HG03280 (cell line): ENCODE measurements at regions not wholly inside any gene's neighbourhood (a gene's known extent, or its start where the extent isn't known, plus 50 kb on each side); places are given as distances from the start of the nearest gene placed in this dataset.
"Not testable (repeated sequence)": the region's sequence is repeated elsewhere in the genome, so short reads cannot be mapped to it uniquely, and the experiment has no call there.

ENCODE experiments used
- ATAC-seq: cut with Tn5 transposase; IDR thresholded peaks from one replicate; pipeline ENCODE4 v1.9.1; 2021; ENCODE audit warnings: mild to moderate bottlenecking, moderate library complexity; ENCODE audit not compliant: unreplicated experiment

DNA sequence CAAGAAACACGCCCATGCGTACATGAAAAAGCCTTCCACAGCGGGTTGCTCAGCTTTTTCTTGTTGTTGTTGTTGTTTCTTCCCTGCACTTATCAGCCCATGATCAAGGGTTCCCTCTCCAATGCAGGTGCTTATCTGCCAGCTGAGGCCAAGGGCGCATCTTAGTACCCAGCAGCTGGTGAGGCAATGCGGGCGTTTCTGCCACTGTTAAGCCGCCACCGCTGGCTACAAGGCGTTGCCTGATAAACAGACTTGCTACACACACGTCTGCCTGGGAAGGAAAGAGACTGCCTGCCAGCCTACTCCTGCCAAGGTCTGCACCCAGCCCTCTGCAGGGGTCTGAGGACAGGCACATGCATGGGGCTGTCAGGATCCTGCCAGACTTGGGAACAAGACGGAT lies 345.9 kb downstream of the BCL11B start:
- ATAC-seq: no peak

DNA sequence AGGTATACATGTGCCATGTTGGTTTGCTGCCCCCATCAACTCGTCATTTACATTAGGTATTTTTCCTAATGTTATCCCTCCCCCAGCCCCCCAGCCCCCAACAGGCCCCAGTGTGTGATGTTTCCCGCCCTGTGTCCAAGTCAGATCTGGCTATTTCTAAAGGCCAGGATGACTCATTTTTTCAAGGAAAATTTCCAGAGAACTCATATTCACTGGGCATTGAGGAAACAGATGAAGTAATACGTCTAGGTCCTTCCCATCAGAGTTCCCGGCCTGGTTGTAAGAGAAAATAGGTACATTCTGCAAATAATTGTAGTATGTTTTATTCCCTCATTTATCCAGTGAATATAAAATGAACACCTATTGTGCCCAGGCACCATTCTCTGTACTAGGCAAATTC lies 345.2 kb downstream of the BCL11B start:
- ATAC-seq: no peak

DNA sequence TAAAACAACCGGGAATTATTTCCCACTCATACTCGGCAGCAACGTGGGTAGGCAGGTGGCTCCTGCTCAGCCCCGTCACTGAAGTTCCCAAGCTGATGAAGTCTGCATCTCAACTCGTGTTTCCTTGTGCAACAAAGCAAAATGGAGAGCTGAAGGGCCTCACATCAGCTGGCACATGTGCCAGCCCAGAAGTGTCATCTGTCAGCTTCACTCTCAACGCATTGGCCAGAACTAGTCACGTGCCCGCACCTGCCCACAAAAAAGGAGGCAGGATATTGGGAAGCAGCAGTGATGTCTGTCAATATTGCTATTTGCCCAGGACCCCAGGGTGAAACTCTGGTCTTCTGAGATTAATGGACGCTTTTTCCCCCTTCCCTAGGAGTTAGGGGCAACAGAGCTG lies 344.0 kb downstream of the BCL11B start:
- ATAC-seq: no peak

DNA sequence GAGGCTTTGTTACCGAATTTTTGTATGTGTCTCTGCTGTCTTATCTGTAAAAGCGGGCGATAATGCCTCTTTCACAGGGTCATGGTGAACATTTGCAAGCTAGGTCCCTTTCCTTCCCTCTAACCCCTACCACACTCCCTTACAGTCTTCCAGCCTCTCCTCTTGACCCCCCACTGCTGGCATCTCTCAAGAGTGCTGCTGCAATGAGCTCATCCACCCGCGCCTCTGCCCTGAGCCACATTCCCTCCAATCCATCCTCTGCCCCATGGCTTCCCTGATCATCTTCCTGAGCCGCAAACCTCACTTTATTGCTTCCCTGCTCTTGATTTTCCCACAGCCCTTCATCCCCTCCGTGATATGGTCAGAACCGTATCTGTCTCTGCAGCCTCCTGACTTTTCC lies 343.6 kb downstream of the BCL11B start:
- ATAC-seq: no peak

DNA sequence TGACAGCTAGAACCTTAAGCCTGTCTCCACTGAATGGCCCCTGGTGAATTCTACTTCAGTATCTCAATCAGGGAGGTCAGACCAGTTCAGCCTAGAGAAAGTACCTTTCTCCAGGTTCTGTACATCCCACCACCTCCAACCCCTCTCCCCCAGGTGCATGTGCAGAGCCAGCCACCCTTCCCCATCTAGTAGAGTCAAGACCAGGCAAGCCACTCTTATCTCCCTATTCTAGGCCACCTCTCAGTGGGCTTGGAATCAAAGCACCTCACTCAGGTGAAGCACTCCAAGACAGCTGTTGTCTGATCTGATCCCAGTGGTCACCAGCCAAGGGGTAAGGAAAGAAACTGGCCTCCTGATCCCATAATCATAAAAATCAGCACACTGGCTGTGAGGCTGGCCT lies 340.9 kb downstream of the BCL11B start:
- no peak for ATAC-seq

DNA sequence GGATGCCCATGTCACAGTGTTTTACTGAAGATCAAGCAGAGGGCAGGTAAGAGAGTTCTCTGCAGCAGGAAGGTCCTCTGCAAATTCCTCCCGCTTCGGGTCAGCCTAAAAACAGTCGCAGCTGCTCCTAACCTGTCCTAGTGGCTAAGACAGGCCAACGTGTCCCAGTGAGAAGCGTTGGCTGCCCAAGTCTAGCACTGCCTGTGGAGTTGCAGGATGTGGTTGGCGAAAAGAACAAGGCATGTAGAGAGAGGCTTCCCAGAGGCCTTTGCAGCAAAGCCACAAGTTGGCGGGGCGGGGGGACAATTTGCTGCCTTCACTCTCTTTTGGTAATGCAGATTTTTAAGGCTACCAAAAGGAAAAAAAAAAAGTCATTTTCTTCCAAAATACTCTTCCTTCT lies 340.1 kb downstream of the BCL11B start:
- no peak for ATAC-seq

DNA sequence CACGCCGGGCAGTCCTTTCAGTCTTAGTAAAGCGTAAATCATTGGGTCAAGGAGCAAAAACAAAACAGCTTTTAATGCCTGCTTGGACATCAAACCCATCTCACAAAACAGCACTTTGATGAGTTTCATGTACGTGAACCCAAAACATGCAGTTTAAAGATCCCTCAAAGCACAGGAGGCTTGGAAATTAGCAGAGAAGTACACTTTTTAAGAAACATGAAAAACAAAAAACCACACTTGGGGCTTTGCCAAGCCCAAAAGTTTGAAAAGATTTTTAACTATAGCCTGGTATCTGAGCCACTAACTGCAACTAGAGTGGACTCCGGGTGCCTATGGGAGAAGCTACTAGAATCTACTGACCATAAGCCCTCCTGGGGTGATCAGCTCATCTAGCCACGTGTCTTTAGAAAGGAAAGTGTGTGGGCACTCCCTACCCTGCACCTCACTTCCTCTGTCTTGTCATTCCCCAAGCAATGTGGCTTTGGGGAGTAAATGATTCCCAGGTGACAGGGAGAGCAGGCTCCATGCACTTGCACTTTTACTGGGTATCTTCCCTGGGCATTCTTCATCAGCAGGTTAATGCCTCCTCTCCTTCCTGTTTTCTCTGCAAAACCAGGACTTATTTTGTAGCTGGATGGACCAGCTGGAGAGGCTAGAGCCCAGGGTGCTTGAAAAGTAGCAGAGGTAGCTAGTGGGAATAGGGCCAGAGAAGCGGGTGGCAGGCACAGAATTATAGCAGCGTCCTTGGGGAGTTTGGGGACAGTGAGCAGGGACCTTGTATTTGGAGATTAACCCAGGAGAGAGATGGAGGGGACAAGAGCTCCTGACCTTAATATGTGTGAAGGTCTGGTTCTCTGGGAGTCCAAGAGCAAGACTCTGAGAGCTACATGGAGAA lies 339.3 kb downstream of the BCL11B start:
- no peak for ATAC-seq

DNA sequence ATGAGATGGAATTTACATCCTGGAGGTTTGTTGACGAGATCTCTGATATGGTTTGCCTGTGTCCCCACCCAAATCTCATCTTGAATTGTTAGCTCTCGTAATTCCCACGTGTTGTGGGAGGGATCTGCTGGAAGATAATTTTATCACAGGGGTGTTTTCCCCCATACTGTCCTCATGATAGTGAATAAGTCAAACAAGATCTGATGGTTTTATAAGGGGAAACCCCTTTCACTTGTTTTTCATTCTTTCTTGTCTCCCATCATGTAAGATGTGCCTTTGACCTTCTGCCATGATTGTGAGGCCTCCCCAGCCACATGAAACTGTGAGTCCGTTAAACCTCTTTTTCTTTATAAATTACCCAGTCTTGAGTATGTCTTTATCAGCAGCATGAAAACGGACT lies 337.4 kb downstream of the BCL11B start:
- not testable (repeated sequence) for ATAC-seq

DNA sequence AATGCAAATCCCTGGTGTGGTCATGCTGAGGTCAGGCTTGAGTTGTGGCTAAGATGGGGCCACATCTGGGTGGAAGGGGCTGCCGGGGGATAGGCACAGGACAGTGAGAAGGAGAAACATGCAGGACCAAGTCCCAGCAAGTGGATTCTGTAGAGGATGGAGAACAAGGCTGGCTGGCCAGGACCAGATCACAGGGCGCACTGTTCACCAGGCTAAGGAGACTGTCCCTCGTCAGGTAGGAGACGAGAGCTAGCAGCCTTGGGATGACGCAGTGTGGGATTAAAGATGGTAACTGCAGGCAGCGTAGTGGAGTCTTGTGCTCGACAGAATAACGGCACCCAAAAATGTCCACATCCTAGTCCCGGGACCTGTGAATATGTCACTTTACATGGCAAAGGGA lies 336.1 kb downstream of the BCL11B start:
- no peak for ATAC-seq

DNA sequence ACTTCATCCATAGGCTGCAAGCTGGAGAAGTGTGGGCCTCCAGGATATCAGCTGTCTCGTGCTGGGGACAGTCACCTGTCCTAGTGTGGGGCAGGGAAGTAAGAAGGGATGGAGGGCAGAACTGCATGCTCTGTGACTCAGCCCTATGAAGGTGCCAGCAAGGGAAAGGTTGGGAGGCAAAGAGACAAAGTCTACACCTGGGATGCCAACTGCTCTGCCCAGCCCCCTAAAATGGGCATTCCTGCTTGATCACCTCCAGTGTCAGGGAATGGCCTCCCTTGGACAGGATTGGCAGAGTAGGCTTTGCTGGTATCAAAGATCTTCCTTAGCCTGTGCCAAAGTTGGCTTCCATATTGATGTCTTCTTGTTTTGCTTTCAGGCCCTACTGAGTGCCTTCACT lies 335.0 kb downstream of the BCL11B start:
- ATAC-seq: no peak

DNA sequence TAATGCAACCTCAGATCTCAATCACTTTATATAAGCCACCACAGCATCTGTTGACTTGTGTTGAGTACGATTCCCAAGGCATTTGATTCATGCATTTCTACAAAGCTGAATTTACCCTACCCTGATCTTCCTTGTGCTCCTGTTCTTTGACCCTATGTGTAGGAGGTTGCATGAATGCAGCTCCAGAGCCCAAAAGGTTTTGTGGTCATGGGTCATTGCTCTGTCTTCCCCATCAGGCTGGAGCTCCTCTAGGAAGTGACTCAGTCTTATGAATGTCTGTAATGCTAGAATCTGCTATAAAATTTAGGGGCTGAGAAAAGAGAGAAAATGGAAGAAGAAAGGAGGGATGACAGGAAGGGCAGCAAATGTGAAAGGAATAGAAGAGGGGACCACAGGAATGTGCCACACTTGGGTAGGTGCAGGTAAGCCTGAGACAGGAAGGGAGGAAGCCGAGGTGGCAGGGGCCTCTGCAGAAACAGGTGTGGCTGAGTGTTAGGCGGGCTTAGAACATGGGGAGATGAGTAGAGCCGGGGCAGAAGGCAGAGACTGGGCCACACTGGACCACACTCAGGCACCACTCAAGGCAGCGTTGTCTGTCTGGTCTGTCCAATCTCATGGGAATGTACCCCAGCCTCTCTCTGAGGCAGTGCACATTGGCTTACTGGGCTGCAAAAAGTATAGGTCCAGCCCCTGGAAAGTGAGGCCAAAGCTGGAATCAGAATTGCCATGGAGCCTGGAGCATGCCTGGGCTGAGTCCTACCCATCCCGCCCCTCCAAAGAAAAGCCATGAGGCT lies 334.1 kb downstream of the BCL11B start:
- ATAC-seq: no peak

DNA sequence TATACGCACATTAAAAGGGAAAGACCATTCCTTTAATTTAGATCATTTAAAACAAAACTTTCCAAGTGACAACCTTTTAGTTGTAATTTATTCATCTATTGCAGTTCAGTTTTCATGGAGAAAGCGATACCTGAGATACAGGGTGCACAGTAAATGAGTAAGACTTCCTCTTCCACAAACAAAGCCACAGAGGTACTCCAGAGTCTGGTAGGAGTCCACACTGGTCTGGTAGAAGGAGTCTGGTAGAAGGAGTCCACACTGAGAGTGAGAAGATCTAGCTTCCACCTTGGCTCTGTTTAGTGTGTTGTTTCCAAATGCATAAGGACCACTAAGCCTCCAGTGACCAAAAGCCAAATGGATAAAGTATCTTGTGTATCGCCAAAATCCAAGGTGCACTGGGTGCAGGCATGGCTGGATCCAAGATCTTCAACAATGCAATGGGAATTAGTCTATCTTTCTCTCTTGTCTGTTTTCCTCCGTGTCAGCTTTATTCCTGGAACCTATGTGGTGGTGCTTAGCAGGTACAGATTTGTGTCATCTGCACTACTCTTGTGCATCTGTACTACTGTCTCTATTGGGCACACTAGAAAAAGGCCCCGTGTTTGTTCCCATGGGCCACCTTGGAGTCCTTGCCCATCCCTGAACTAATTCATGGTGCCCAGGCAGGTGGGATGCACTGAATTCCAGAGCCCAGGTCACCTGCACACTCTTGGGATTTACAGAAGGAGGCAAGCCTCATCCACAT lies 331.1 kb downstream of the BCL11B start:
- no peak for ATAC-seq

DNA sequence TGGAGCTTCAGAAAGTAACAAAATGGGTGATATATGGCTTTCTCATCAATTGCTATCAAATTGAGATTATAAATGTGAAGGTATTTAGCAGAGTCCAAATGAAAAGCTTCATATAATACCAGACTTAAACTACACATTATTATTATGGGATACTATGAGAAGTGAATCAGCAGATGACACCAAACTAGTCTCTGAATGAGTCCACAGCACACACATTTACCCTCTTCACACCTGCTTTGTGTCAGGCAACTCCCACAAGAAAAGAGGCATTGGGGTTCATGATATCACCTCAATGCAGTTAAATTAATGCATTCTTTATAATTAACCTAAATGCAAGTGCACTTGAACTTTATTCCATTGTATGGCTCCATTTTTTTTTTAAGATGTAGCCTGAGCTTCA lies 330.5 kb downstream of the BCL11B start:
- ATAC-seq: no peak

DNA sequence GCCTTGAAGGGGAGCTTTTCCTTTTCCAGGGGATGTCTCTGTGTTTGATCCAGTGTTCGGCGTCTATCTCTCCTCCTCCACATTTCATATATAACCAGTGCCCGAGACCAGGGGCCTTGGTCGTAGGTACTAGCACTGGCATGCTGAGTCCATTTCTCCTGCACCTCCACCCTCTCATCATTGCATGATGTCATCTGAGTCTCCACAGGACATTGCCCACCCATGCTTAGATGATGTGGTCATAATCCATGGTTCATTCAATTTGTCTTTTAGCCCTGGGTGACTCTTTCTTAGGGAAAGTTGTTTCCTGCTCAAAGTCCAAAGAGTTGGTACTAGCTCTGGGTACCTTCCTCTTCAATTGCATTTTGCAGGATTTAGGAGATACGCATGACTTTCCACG lies 328.1 kb downstream of the BCL11B start:
- ATAC-seq: no peak

DNA sequence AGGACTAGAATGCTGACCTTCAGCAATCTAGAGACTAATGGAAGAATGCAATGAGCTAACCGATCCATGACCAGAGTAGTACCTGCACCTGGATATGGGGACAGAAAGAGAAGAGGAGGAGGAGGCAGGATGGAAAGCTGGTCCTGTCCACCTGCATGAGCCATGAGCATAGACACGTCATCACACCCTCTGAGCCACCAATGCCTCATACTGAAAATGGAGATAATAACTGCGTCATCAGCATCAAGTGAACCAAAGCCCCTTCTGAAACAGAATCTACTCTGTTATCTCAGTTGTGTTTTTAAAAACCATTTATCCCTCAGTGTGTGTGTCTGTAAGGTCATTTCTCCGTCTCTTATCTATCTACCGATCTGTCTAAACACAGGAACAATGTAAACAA lies 327.0 kb downstream of the BCL11B start:
- ATAC-seq: no peak

DNA sequence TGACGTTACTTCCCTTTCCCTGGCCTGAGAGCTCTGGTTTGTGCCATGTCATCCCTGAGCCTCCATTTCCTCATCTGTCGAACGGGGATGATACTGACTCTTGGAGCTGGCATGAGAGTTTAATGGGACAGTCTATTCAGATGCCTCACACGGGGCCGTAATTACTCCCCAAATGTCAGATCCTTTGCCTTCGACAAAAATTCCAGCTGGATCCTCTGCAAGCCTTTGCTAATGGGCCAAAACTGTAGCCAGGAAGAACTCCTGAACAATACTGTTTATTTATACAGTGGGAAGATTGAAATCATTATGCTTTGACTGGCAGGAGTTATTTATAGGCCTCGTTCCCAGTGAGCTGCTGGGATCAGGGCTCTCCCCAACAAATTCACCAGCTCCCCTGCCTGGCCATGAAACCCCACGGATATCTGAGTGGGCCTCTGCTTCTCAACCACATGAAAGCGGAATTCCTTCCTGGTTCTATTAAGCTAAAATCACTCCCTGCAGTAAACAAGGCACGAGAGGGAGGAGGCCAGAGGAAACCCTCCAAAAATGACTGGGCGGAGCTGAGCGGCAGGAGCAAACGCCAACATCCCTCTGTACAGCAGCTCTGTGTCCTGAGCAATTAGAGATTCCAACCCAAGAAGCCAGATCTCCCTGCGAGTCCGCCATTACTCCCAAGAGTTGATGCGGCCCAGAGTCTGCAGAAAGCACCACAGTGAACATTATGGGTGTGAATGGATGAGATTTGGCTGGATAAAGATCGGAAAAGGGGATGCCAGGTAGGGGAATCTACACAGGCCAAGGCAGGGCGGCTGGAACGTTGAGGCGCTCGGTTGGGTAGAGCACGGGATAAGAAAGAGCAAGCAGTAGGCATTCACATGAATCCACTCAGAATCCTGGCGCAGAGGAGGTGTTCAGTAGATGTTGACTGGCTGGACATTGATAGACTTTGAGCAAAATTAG lies 326.1 kb downstream of the BCL11B start:
- no peak for ATAC-seq

DNA sequence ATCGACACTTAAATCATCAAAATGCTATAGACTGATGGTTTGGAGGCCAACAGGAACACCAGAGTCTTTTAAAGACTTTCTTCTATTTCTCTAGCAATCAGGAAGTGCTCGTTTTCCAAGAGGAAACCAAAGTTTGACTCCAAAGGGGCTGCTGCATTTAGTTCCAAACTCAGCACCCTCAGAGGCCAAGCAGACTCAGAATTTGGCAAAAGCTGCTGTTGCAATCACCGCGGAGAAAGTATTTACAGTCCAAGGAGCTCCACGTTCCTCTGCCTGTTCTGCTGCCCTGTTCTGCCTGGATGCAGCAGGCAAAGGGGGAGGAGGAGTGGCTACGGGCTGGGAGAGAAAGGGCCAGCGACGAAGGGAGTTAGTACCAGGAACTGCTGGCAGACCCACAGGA lies 325.1 kb downstream of the BCL11B start:
- ATAC-seq: no peak

DNA sequence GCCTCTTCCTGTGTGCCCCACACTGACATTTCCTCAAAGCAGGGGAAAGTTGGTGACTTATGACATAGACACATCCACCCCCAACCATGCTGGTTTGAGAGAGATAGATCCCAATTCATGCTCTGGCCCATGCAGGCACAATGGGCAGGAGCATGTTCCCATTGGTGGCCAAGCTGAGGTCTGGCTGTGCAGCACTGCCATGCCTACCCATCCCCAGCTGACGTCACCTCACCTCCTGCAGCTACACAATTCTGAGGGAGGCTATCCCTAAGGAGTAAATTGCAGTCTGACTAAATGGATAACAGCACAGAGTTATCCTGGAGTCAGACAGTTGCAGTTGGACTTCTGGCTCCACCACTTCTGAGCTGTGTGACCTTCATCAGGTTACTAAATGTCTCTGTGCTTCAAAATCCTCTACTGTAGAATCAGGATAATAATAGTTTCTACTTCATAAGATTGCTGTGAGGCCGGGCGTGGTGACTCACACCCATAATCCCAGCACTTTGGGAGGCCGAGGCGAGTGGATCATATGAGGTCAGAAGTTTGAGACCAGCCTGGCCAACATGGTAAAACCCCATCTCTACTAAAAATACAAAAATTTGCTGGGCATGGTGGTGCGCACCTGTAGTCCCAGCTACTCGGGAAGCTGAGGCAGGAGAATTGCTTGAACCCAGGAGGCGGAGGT lies 323.9 kb downstream of the BCL11B start:
- no peak for ATAC-seq

DNA sequence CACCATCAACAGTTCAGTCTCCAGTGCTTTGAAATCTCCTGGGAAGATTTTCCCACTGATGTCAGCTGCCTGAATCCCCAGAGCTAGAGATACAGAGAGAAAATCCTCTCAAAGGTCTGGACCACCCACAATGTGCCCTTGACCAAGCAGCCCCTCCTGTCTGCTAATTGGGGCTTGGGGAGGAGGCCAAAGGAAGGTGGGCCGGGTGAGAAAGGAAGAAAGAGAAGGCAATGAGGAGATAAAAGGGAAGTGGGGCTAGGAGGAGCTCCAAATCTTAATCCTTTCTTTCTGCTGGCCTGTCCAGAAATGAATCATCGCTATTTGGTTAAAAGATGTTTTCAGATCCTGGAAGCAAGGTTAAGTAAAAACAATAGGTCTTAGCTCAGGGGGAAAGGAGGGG lies 322.9 kb downstream of the BCL11B start:
- no peak for ATAC-seq
